DOHH2 (cell line): ENCODE measurements at regions not wholly inside any gene's neighbourhood (a gene's known extent, or its start where the extent isn't known, plus 50 kb on each side); places are given as distances from the start of the nearest gene placed in this dataset.

Experiments used
- CTCF ChIP-seq: fragments of 200-600 bp; sonication (generic); IDR thresholded peaks from one replicate; pipeline ENCODE4 v1.5.1; 2014; ENCODE audit warnings: antibody characterized with exemption, mild to moderate bottlenecking, low read depth, low read length; ENCODE audit not compliant: poor library complexity, severe bottlenecking
- EZH2phosphoT487 ChIP-seq: fragments of 200-600 bp; sonication (generic); IDR thresholded peaks from 2 replicates; pipeline ENCODE4 v1.6.1; 2017; ENCODE audit warnings: borderline replicate concordance, mild to moderate bottlenecking, antibody characterized with exemption, low read length, moderate library complexity, mixed read lengths

- TF ChIP-seq CTCF (no peak), EZH2phosphoT487 (no peak)
These were observed 181.9 kb upstream of the DTNA start for GRCh38 chr18:34528177-34528576.
